GM12874 (cell line): ENCODE measurements at regions not wholly inside any gene's neighbourhood (a gene's known extent, or its start where the extent isn't known, plus 50 kb on each side); places are given as distances from the start of the nearest gene placed in this dataset.

ENCODE experiments used
- TF ChIP-seq, protein P1 (sequence below): IDR thresholded peaks from 2 replicates; pipeline ENCODE4 v1.5.1; 2011; ENCODE audit warnings: low read depth, mild to moderate bottlenecking, control low read depth, low read length, moderate library complexity; ENCODE audit not compliant: insufficient read depth

DNA sequence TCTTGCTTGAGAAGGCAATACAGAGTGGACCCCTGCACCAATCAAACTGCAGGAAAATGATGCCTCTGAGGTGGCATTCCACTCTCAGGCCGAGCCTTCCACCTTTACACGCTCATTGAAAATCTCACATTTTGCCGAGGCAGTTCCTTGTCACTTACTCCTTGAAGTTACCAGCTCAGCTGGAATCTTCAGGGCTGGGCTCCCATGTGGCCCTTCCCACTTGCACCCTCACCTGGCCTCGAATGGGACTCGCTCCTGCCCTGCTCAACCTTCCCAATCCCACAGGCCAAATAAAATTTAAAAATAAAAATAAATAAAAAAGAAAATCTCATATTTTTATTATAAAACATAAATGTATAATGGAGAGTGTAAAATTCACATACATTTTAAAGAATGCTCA is 790.7 kb upstream of the COBL start:
- TF ChIP-seq, protein P1, sequence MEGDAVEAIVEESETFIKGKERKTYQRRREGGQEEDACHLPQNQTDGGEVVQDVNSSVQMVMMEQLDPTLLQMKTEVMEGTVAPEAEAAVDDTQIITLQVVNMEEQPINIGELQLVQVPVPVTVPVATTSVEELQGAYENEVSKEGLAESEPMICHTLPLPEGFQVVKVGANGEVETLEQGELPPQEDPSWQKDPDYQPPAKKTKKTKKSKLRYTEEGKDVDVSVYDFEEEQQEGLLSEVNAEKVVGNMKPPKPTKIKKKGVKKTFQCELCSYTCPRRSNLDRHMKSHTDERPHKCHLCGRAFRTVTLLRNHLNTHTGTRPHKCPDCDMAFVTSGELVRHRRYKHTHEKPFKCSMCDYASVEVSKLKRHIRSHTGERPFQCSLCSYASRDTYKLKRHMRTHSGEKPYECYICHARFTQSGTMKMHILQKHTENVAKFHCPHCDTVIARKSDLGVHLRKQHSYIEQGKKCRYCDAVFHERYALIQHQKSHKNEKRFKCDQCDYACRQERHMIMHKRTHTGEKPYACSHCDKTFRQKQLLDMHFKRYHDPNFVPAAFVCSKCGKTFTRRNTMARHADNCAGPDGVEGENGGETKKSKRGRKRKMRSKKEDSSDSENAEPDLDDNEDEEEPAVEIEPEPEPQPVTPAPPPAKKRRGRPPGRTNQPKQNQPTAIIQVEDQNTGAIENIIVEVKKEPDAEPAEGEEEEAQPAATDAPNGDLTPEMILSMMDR = no peak

DNA sequence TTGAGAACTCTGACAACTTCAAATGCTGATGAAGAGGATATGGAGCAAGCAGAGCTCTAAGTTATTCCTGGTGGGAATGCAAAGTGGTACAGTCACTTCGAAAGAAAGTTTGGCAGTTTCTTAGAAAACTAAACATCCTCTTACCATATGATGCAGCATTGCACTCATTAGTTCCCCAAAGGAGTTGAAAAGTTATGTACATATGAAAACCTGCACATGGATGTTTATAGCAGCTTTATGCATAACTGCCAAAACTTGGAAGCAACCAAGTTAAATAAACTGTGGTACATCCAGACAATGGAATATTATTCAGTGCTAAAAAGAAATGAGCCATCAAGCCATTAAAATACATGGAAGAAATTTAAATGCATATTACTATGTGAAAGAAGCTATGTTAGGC is 779.3 kb upstream of the COBL start:
- TF ChIP-seq, protein P1 = no peak

DNA sequence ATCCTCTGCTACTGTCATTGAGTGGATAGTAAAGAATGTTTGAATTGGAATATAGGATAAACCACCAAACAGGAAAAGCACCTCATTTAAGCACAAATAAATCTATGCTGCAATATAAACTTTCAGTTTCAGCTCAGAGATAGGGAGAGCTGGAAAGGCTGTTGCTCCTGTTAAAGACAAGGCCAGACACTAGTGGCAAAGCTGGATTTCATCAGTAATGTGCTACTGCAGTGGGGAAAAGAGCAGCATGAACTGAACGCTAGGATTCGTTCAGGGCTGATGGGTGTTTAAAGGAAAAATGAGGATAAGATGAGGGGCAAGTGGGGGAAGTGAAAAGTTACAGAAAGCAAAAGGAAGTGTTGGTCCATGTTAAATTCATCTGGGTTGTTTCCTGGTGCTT is 775.4 kb upstream of the COBL start:
- TF ChIP-seq, protein P1 = no peak

DNA sequence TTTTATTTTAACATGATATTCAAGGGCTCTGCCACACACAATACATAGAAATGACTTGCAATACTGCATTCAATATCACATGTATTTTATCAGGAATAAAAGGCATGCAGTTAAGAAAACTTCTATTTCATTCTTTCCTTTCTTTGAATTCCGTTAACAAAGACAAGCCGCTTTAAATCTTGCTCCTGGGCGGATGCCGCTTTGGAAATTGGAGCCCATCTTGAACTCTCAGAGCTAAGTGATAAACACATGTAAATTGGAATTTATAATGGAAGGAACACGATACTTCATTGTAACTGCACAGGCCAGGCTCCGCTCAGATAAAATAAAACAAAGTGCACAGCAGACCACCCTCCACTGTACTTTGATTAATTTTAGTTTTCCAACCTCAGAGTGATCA is 774.5 kb upstream of the COBL start:
- TF ChIP-seq, protein P1 = no peak

DNA sequence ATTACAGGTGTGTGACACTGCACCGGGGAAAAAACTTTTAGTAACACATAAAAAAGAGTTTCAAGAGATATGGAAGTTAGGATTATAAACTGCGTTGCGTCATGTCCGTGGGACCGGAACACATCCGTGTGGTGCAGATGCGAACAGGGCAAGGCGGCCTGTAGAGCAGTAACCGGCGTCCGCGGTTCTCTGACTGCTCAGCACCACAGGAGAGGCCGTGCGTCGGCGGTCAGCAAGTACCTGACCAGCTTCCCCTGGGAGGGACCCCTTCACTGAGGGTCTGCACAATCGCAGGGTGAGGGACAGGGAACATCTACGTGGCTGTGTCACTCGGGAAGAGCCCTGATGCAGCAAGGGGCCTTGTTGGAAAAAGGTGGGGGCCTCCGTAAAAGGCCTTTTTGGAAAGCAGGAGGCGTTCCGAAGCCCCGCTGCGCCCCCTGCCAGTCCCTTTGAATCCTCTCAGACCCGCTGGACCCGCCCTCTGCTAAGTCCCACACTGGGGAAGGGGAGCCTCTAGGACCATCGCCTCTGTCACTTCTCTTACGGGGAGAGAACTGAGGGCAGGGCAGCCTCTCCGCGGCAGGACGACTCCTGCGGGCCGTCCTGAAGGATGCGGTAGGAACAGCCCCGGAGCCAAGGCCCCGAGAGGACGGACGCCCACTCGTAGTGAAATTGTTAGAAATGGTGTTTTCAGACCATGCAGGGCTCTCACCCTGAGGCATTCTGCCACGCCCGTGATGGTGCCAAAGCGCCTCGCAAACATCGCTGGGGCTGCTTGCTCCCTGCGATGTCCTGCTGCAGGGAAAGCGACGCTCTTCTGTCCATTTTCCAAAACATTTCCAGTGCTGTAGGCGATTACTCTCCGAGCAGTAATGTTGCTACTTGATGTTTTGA is 771.6 kb upstream of the COBL start:
- TF ChIP-seq, protein P1 = no peak

DNA sequence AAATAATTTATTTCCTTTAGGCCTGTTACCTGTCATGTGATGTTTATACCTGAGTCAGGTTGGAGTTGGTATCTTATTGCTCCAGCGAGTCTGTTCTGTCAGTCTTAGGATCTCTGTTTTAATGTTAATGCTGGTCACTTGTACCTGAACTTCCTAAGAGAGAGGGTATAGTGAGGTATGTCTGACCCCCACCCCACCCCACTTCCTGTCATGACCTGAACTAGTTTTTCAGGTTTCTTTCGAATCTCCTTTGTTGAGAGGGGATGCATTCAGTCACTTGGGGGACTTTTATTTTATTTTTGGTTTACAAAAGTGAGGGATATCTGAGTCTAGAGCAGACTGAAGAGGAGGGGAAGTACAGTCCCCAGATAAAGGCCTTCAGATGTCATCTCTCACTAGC is 769.0 kb upstream of the COBL start:
- TF ChIP-seq, protein P1 = no peak

DNA sequence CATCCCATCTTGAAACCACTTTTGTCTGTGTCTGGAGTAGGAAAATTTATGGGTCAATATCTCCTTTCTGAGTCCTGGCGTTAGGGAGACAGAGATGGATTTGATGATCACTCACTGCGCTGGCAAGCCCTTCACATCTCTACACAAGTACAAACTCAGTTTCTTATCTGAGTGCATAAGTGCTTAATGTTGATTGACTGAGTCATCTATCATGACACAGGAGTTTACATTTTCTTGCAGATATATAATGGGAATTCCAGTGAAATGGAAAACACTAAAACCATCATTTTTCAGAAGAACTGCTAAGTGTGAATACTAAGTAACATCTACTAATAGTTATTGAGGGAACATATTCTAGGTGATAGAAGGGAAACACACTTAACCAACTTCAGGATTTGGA is 763.9 kb upstream of the COBL start:
- TF ChIP-seq, protein P1 = no peak

DNA sequence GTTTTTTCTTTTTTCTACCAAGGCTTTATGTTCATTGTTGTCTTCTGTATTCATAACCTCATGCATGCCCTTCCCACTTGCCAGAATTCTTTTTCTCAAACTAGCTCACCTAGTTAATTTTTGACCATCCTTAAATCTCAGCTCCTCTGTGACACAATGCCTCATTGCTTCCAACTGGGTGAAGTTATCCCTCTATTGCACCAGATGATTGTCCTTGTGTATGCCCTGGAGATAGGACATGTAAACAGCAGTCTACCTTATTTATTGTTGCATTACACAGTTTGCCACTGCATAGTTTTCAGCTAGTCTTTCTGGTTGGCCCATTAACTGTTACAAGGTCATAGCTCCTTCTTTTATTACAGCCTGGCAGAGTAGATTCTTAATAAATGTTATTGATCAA is 763.1 kb upstream of the COBL start:
- TF ChIP-seq, protein P1 = no peak
